DMS79 (cell line): ENCODE measurements at regions not wholly inside any gene's neighbourhood (a gene's known extent, or its start where the extent isn't known, plus 50 kb on each side); places are given as distances from the start of the nearest gene placed in this dataset.
A peak's percentile ranks its signal among the peaks of the same experiment; 100 is the strongest.
"Not testable (repeated sequence)": the region's sequence is repeated elsewhere in the genome, so short reads cannot be mapped to it uniquely, and the experiment has no call there.

Experiments
- DNase-seq: peaks from one replicate; lab custom pipeline; 2025; lab: John Stamatoyannopoulos, UW

- DNase-seq: no peak
Observed at GRCh38 chr1:2950926-2951305, 70.4 kb upstream of the ACTRT2 start.

- peak; percentile 40 for DNase-seq
Observed at GRCh38 chr1:2951856-2952255, 69.4 kb upstream of the ACTRT2 start.

GRCh38 chr1:2952371-2952770 is 68.9 kb upstream of the ACTRT2 start:
- DNase-seq: no peak

GRCh38 chr1:2952992-2953391 is 68.3 kb upstream of the ACTRT2 start:
- no peak for DNase-seq

GRCh38 chr1:2953688-2954285 is 67.5 kb upstream of the ACTRT2 start:
- DNase-seq: no peak

- DNase-seq: no peak
Observed at GRCh38 chr1:2955652-2956051, 65.6 kb upstream of the ACTRT2 start.

GRCh38 chr1:2956576-2956975 is 64.7 kb upstream of the ACTRT2 start:
- no peak for DNase-seq

- no peak for DNase-seq
Observed at GRCh38 chr1:2957329-2957728, 63.9 kb upstream of the ACTRT2 start.

- not testable (repeated sequence) for DNase-seq
Observed at GRCh38 chr1:2959881-2960280, 61.4 kb upstream of the ACTRT2 start.

GRCh38 chr1:2961081-2961480 is 60.2 kb upstream of the ACTRT2 start:
- no peak for DNase-seq

- no peak for DNase-seq
Observed at GRCh38 chr1:2961661-2962060, 59.6 kb upstream of the ACTRT2 start.

- DNase-seq: no peak
Observed at GRCh38 chr1:2962061-2962460, 59.2 kb upstream of the ACTRT2 start.

- DNase-seq: no peak
Observed at GRCh38 chr1:2962541-2962940, 58.7 kb upstream of the ACTRT2 start.

GRCh38 chr1:2962946-2963345 is 58.3 kb upstream of the ACTRT2 start:
- DNase-seq: no peak

GRCh38 chr1:2965676-2966075 is 55.6 kb upstream of the ACTRT2 start:
- DNase-seq: no peak

GRCh38 chr1:2966449-2967328 is 54.6 kb upstream of the ACTRT2 start:
- DNase-seq: no peak

GRCh38 chr1:2967329-2967725 is 53.9 kb upstream of the ACTRT2 start:
- no peak for DNase-seq

GRCh38 chr1:2967881-2968280 is 53.4 kb upstream of the ACTRT2 start:
- DNase-seq: no peak

GRCh38 chr1:2968471-2968881 is 52.8 kb upstream of the ACTRT2 start:
- DNase-seq: no peak

- no peak for DNase-seq
Observed at GRCh38 chr1:2969011-2969844, 52.0 kb upstream of the ACTRT2 start.

GRCh38 chr1:2969845-2970291 is 51.4 kb upstream of the ACTRT2 start:
- no peak for DNase-seq

GRCh38 chr1:2970311-2971071 is 50.8 kb upstream of the ACTRT2 start:
- no peak for DNase-seq
